ENCODE measurements at regions not wholly inside any gene's neighbourhood (a gene's known extent, or its start where the extent isn't known, plus 50 kb on each side); places are given as distances from the start of the nearest gene placed in this dataset.

- TF ChIP-seq CTCF (IDR thresholded peaks at IDR 0.05): no peak
- no peak for TF ChIP-seq POLR2AphosphoS5 (IDR thresholded peaks at IDR 0.05)
These were observed 180.7 kb upstream of the EGFLAM start for GRCh38 chr5:38077652-38078051.
